ENCODE measurements at regions not wholly inside any gene's neighbourhood (a gene's known extent, or its start where the extent isn't known, plus 50 kb on each side); places are given as distances from the start of the nearest gene placed in this dataset.

DNA sequence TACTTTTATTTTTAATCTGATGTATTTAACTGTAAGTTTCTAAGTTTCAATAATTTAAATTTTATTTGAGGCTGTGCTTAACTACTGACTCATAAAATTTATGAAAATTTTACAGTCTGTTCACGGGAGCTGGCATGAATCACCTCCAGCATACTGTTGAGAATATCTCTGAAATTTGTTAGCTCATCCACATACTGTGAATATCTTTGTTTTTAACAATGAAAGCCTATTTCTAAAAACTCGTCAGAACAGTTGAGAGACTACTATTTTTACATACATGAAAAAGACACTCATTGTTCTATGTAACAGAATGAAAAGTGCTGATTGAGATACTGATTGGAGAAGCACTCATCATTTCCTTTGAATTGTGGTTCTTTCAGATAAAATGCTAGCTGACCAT, 749.3 kb downstream of the TENT5A start:
- RAD21 ChIA-PET (ENCODE audit: low non-redundant PET in 1 of 2, low total read pairs in 2 of 2, uncharacterized antibody in 2 of 2, unreplicated experiment in 2 of 2), result no interaction called here
- Histone ChIP-seq H3K4me3 (replicated peaks in 1 of 2; ENCODE audit: low read depth in 1 of 2, low read length in 2 of 2) (no peak overlapping the region), H3K36me3 (ENCODE audit: control insufficient read depth in 1 of 2, insufficient read depth in 2 of 2, low read length in 2 of 2) (no peaks in the 10 kb centered on the region), H3K27ac (ENCODE audit: low read depth, low read length) (no peak overlapping the region), H3K27me3 (ENCODE audit: insufficient read depth, low read length) (no peaks in the 10 kb centered on the region), H3K9ac (ENCODE audit: low read length) (no peak overlapping the region), H3K4me1 (ENCODE audit: control insufficient read depth in 1 of 2, insufficient read depth in 2 of 2, low read length in 2 of 2) (no peaks in the 10 kb centered on the region), H3K9me3 (ENCODE audit: control insufficient read depth in 1 of 2, insufficient read depth in 1 of 2, low read depth in 1 of 2, low read length in 2 of 2) (no peaks in the 10 kb centered on the region), H4K20me1 (ENCODE audit: insufficient read depth) (no peaks in the 10 kb centered on the region), H2AFZ (ENCODE audit: low read depth, low read length, poor library complexity, severe bottlenecking) (no peak overlapping the region), H3K4me2 (ENCODE audit: low read length) (no peak overlapping the region), H3K79me2 (ENCODE audit: insufficient read depth, low read length) (no peaks in the 10 kb centered on the region), H3K9me2 (ENCODE audit: insufficient read depth) (no peaks in the 10 kb centered on the region)
- POLR2A ChIA-PET, result no interaction called here
- DNase-seq (ENCODE audit: low read depth, low spot score) (no peak), ATAC-seq (no peak)
- CTCF ChIA-PET, result no interaction called here
- BruUV-seq (replicated peaks), result no TSS peak
- intact Hi-C loops (cut with micrococcal nuclease), result no loop called here
- TF ChIP-seq SP1 (IDR thresholded peaks at IDR 0.05; ENCODE audit: low read depth) (no peak), ZFX (IDR thresholded peaks at IDR 0.05) (no peak), TCF7L2 (IDR thresholded peaks at IDR 0.05; ENCODE audit: borderline replicate concordance, extremely low read depth, insufficient read depth, insufficient read length) (no peak), ELF1 (IDR thresholded peaks at IDR 0.05; ENCODE audit: borderline replicate concordance, low read depth) (no peak), CBX3 (IDR thresholded peaks at IDR 0.05; ENCODE audit: low read depth) (no peak), SIN3A (IDR thresholded peaks at IDR 0.05; ENCODE audit: low read depth) (no peak), EZH2phosphoT487 (IDR thresholded peaks at IDR 0.05; ENCODE audit: borderline replicate concordance) (no peak), POLR2AphosphoS5 (IDR thresholded peaks at IDR 0.05; ENCODE audit: low read depth, low read length) (no peak), EGR1 (IDR thresholded peaks at IDR 0.05; ENCODE audit: low read depth) (no peak), POLR2A (IDR thresholded peaks at IDR 0.05; ENCODE audit: borderline replicate concordance, extremely low read depth, insufficient read depth, insufficient read length) (no peak), SRF (IDR thresholded peaks at IDR 0.05; ENCODE audit: low read depth) (no peak), YY1 (IDR thresholded peaks at IDR 0.05; ENCODE audit: extremely low read depth, insufficient replicate concordance, low read depth, low read length) (no peak), CEBPB (IDR thresholded peaks at IDR 0.05; ENCODE audit: low read depth) (no peak), RAD21 (IDR thresholded peaks at IDR 0.05; ENCODE audit: low read depth) (no peak)
- TF ChIP-seq, protein P1, sequence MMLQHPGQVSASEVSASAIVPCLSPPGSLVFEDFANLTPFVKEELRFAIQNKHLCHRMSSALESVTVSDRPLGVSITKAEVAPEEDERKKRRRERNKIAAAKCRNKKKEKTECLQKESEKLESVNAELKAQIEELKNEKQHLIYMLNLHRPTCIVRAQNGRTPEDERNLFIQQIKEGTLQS (IDR thresholded peaks at IDR 0.05), result no peak
- TF ChIP-seq, protein P2, sequence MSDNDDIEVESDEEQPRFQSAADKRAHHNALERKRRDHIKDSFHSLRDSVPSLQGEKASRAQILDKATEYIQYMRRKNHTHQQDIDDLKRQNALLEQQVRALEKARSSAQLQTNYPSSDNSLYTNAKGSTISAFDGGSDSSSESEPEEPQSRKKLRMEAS (IDR thresholded peaks at IDR 0.05), result no peak
